ENCODE measurements at regions not wholly inside any gene's neighbourhood (a gene's known extent, or its start where the extent isn't known, plus 50 kb on each side); places are given as distances from the start of the nearest gene placed in this dataset.

GRCh38 chr6:9131616-9132015, 696.3 kb upstream of the SLC35B3 start:
- no peak for TF ChIP-seq REST (IDR thresholded peaks at IDR 0.05; ENCODE audit: low read depth)
- TF ChIP-seq TAF1 (IDR thresholded peaks at IDR 0.05; ENCODE audit: low read depth) = no peak
- TF ChIP-seq MAX (IDR thresholded peaks at IDR 0.05) = no peak
- no peak for TF ChIP-seq EP300 (IDR thresholded peaks at IDR 0.05; ENCODE audit: borderline replicate concordance)
- TF ChIP-seq EGR1 (IDR thresholded peaks at IDR 0.05) = no peak
- no peak for TF ChIP-seq TCF12 (IDR thresholded peaks at IDR 0.05; ENCODE audit: low read depth)

Measured in Ishikawa (cell line).